MM.1S (cell line): ENCODE measurements at regions not wholly inside any gene's neighbourhood (a gene's known extent, or its start where the extent isn't known, plus 50 kb on each side); places are given as distances from the start of the nearest gene placed in this dataset.

ENCODE experiments used
- DNase-seq: peaks from one replicate; pipeline ENCODE4 v3.0.0-alpha.2; 2015
- H2AFZ ChIP-seq: fragments of 300-600 bp; sonication (generic); 2 replicates; pipeline ENCODE4 v1.6.0; 2016; ENCODE audit warnings: antibody characterized with exemption, low read length
- H3F3A ChIP-seq: fragments of 300-600 bp; sonication (generic); 2 replicates; pipeline ENCODE4 v1.6.1; 2016; ENCODE audit warnings: mild to moderate bottlenecking, antibody characterized with exemption, low read length, moderate library complexity, mixed read lengths; ENCODE audit not compliant: insufficient read depth
- H3K27ac ChIP-seq: fragments of 300-600 bp; sonication (generic); 2 replicates; pipeline ENCODE4 v1.5.1; 2016; ENCODE audit warnings: mild to moderate bottlenecking, low read length
- H3K27me3 ChIP-seq: fragments of 300-600 bp; sonication (generic); replicated peaks from 2 replicates; pipeline ENCODE4 v1.6.0; 2016; ENCODE audit warnings: low read length; ENCODE audit not compliant: insufficient read depth
- H3K36me3 ChIP-seq: fragments of 300-600 bp; sonication (generic); replicated peaks from 2 replicates; pipeline ENCODE4 v1.6.1; 2016; ENCODE audit warnings: mild to moderate bottlenecking, low read length, mixed read lengths; ENCODE audit not compliant: insufficient read depth
- H3K4me1 ChIP-seq: fragments of 300-600 bp; sonication (generic); 2 replicates; pipeline ENCODE4 v1.6.1; 2016; ENCODE audit warnings: low read length, mixed read lengths
- H3K4me2 ChIP-seq: fragments of 300-600 bp; sonication (generic); 2 replicates; pipeline ENCODE4 v1.6.0; 2016; ENCODE audit warnings: low read depth, low read length
- H3K4me3 ChIP-seq: fragments of 300-600 bp; sonication (generic); 2 replicates; pipeline ENCODE4 v1.5.1; 2016; ENCODE audit warnings: low read length, mixed read lengths
- H3K79me2 ChIP-seq: fragments of 300-600 bp; sonication (generic); 2 replicates; pipeline ENCODE4 v1.6.1; 2016; ENCODE audit warnings: mixed run types, low read length, mixed read lengths
- H3K9ac ChIP-seq: fragments of 300-600 bp; sonication (generic); 2 replicates; pipeline ENCODE4 v1.6.1; 2016; ENCODE audit warnings: low read length, mixed read lengths
- H3K9me2 ChIP-seq: fragments of 300-600 bp; sonication (generic); replicated peaks from 2 replicates; pipeline ENCODE4 v1.6.1; 2016; ENCODE audit warnings: mild to moderate bottlenecking, low read length, mixed read lengths; ENCODE audit not compliant: insufficient read depth
- H3K9me3 ChIP-seq: fragments of 300-600 bp; sonication (generic); replicated peaks from 2 replicates; pipeline ENCODE4 v1.6.1; 2016; ENCODE audit warnings: mild to moderate bottlenecking, low read length, mixed read lengths; ENCODE audit not compliant: insufficient read depth
- H4K20me1 ChIP-seq: fragments of 300-600 bp; sonication (generic); 2 replicates; pipeline ENCODE4 v1.6.1; 2016; ENCODE audit warnings: mild to moderate bottlenecking, low read length, moderate library complexity, mixed read lengths; ENCODE audit not compliant: insufficient read depth
- CTCF ChIP-seq: fragments of 300-600 bp; sonication (generic); IDR thresholded peaks from 2 replicates; pipeline ENCODE4 v1.5.1; 2016; ENCODE audit warnings: antibody characterized with exemption, low read length, mixed read lengths
- EZH2 ChIP-seq: fragments of 300-600 bp; sonication (generic); optimal IDR thresholded peaks from 2 replicates; pipeline ENCODE3; 2017; ENCODE audit warnings: low read depth, mild to moderate bottlenecking, antibody characterized with exemption, low read length, mixed read lengths
- EZH2phosphoT487 ChIP-seq: fragments of 300-600 bp; sonication (generic); IDR thresholded peaks from 2 replicates; pipeline ENCODE4 v1.6.1; 2018; ENCODE audit warnings: antibody characterized with exemption, low read length

GRCh38 chr2:78601113-78601512 is 424.4 kb upstream of the REG3G start:
- no peak for DNase-seq
- Histone ChIP-seq H3K27me3 (no peaks in the 10 kb centered on the region), H3K4me3 (no peak overlapping the region), H3K79me2 (no peaks in the 10 kb centered on the region), H3K9me2 (no peaks in the 10 kb centered on the region), H3K4me1 (no peaks in the 10 kb centered on the region), H3K9me3 (no peaks in the 10 kb centered on the region), H3K4me2 (no peak overlapping the region), H3F3A (no peaks in the 10 kb centered on the region), H3K36me3 (no peaks in the 10 kb centered on the region), H3K27ac (no peak overlapping the region), H2AFZ (no peak overlapping the region), H3K9ac (no peak overlapping the region), H4K20me1 (no peaks in the 10 kb centered on the region)
- no peak for TF ChIP-seq EZH2
- TF ChIP-seq EZH2phosphoT487 = no peak
- TF ChIP-seq CTCF = no peak

- no peak for DNase-seq
- Histone ChIP-seq H3K27me3 (no peaks in the 10 kb centered on the region), H3K36me3 (no peaks in the 10 kb centered on the region), H3K9me2 (no peaks in the 10 kb centered on the region), H3K4me3 (no peak overlapping the region), H2AFZ (no peak overlapping the region), H3K4me1 (no peaks in the 10 kb centered on the region), H3K4me2 (no peak overlapping the region), H3K9me3 (no peaks in the 10 kb centered on the region), H3K79me2 (no peaks in the 10 kb centered on the region), H3K9ac (no peak overlapping the region), H4K20me1 (no peaks in the 10 kb centered on the region), H3K27ac (no peak overlapping the region), H3F3A (no peaks in the 10 kb centered on the region)
- no peak for TF ChIP-seq EZH2
- TF ChIP-seq EZH2phosphoT487 = no peak
- TF ChIP-seq CTCF = no peak
Measured at GRCh38 chr2:78602862-78603261, 422.6 kb upstream of the REG3G start.

- Histone ChIP-seq H3K4me1 (no peaks in the 10 kb centered on the region), H3K27me3 (no peaks in the 10 kb centered on the region), H3K9me3 (no peaks in the 10 kb centered on the region), H3K9me2 (no peaks in the 10 kb centered on the region), H3K4me3 (no peak overlapping the region), H2AFZ (no peak overlapping the region), H3K79me2 (no peaks in the 10 kb centered on the region), H3K36me3 (no peaks in the 10 kb centered on the region), H3F3A (no peaks in the 10 kb centered on the region), H3K4me2 (no peak overlapping the region), H3K9ac (no peak overlapping the region), H4K20me1 (no peaks in the 10 kb centered on the region), H3K27ac (no peak overlapping the region)
- DNase-seq = no peak
- TF ChIP-seq CTCF (no peak), EZH2 (no peak), EZH2phosphoT487 (no peak)
Measured at GRCh38 chr2:78606895-78607294, 418.6 kb upstream of the REG3G start.
